HG03097 (cell line): ENCODE measurements at regions not wholly inside any gene's neighbourhood (a gene's known extent, or its start where the extent isn't known, plus 50 kb on each side); places are given as distances from the start of the nearest gene placed in this dataset.

Experiments used
- ATAC-seq: cut with Tn5 transposase; IDR thresholded peaks from one replicate; pipeline ENCODE4 v1.9.1; 2021; ENCODE audit not compliant: unreplicated experiment, low FRiP score

DNA sequence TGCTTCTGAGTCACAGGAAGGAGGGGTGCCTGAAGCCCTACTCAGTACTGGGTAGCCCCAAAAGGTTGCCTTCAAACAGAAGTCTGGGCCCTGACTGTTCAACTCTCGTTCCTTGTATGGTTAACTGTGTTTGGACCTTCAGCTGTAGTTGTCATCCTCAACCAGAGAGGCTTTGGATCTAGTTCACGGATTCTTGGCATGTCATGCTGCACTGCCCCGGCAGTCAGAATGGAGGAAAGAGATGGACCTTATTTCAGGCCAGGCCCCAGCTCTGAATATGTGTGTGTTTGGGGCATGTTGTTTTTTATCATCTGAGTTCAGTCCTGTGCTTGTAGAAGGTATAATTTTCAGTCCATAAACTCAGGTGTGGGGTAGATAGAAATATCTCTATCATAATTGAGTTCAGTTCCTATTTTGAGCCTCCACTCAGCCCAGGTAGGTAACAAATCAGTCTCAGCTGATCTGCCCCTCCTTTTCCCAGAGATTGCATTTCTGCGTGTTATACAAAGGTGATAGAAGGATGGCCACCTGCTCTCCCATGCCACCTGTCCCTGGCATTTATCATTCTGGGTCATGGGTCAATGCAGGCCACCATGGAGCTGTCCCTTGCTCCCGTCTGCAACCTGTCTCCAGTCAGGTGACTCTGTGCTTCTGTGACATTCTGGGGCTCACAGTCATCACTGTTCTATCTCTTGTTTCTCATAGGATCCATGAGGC lies 127.5 kb upstream of the CPEB4 start:
- no peak for ATAC-seq

DNA sequence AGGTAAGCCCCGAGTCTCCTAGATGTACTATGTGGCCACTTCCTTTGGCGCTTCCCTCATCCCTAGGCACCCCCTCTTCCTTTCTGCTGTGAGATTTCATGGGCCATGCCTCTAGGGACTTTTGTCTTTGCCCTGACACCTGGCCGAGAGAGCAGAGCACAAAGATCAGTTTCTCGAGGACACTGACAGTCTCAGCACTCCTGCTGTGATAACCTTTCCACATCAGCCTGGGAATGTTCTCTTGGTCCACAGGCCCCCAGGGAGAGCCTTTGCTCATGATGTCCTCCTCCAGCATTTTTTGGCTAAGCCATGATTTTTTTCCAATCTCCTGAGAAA lies 127.0 kb upstream of the CPEB4 start:
- ATAC-seq = no peak

DNA sequence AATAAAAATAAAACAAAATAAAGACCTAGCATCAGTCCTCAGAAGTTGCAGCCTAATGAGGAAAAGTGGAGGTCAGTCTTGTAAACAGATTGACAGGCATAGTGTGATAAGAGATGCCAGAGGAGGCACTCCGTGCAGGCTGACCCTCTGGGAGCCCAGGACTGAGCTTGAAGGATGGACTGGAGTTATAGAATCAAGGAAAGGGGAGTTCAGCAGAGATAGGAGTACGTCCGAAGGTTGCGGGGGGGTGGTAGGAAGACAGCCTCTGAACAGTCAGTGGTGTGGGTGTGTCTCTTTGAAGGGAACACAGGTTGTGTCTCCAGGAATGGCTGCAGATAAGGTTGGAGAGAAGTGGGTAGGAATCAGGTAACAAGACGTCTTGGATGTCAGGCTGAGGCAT lies 126.1 kb upstream of the CPEB4 start:
- ATAC-seq = no peak

DNA sequence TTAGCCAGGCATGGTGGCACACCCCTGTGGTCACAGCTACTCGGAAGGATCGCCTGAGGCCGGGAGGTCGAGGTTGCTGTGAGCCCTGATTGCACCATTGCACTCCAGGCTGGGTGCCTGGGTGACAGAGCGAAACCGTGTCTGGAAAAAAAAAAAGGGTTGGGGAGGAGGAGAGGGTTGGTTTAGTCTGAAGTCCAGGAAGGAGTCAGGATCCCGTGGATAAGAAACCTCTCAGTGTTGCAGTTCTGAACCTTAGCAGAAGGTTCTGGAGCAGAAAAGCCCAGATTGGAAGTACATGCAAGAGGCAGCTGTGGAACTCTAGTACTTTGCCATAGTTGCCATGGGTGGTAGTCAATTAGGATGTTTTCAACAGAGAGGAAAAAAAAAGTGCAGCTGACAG lies 125.2 kb upstream of the CPEB4 start:
- no peak for ATAC-seq

DNA sequence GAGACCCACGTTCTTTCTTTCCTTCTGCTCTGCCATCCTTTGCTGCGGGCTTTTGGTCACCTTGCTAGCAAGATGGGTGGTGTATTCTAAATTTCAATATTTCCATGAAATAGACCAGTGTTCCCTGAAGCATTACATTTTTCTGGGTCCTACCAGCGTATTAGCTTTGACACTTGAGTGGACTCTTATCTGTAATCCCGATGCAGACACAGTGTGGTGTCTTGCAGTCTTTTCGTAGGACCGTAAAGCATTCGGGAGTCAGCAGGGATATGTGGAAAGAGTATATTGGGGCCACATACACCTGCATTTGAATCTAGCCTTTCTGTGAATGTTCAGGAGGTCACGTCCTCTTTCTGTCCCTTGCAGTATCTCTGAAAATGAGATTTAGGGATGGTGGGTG lies 124.7 kb upstream of the CPEB4 start:
- ATAC-seq = no peak

DNA sequence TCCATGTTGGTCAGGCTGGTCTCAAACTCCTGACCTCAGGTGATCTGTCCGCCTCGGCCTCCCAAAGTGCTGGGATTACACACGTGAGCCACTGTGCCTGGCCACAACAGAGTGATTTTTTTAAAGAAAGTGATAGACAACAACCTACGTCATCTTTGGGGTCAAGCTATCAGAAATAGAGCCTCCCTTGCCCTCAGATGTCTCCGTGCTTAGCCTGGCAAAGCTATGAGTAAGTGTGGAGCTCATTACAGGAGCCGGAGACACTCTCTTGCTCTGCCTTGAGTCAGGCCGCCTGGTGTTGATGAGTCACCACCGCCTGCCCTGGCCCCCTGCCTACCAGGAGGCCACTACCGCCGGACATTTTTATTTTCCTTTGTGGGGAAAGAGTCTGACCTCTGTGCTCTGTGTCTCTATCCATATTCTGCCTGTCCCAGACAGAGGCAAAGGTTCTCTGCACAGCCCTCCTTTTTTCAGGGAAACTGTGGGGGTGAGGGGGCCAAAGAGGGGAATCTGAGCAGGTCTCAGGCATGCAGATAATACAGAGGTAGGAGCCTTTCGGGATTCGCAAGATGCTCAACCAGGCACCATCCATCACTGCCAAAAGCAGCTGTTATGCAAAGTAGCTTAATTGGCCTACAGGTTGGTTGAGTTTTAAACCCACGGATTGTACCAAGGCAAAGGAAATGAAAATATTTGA lies 123.7 kb upstream of the CPEB4 start:
- ATAC-seq = no peak

DNA sequence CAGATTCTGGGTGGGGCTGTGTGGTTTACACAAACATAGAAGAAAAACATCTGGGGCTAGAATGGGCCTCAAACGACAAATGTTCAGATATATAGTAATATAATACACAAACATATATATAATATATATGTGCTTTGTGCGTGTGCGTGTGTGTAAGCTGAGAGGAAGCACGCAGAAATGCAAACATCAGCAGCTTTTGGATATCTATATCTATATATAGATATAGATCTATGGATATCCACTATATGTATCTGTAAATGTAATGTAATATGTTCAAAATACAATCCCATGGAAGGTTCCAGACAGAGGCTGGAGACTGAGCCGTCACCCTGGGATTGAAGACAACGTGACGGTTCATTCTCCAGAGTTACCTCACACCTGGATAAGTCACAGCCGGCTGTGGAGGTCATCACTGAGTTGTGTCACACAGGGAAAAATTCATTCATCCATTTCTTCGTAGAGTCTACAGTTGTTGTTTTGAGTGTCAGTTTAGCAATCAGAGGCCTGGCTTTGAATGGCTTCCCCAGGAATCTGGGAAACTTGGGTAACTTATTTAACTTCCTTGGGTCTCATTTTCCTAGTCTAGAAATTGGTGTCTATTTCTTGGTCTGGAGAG lies 123.0 kb upstream of the CPEB4 start:
- ATAC-seq = no peak

DNA sequence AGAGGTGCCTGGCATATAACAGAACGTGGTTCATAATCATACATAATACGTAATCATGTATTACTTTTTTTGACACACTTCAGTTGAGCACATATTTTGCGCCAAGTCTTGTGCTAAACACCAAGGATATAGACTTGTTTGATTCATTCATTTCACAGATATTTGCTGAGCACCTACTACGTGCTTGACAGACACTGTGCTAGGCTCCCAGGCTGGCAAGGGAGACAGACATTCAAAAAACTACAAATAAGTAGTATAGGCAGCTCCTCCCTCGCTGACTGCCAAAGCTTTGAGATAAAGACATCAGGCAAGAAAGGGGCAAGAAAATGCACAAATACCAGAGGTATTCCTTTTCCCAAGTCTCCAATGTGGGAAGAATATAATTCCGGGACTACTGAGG lies 122.5 kb upstream of the CPEB4 start:
- ATAC-seq = no peak

DNA sequence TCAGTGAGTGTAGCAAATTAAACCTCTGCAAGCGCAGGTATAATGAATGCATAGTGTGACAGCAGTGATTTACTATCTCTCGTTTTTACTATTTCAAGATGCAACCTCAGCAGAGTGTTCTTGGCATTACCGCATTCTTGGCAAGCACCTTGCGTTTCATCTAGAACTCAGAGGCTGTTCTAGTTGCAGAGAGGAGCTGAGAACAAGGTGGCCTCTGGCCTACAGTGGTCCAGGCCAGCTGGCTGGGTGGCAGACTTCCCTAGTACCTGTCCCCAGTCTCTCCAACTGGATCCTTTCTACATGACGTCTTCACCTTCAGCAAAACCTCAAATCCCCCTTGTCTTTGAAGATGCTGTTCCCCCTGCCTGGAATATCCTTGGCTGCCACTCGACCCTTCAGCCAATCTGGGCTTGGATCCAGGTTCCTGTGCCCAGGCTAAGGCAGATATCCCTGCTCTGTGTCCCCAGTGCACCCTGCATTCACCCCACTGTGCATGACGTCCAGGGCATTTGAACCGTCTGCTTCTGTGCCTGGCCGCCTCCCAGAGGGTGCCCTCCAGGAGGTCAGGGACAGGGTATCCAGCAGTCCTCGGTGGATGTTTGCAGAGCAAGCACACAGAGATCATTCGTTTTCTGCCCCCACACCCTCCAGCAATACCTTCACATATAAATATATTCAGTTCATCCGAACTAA lies 120.4 kb upstream of the CPEB4 start:
- no peak for ATAC-seq

DNA sequence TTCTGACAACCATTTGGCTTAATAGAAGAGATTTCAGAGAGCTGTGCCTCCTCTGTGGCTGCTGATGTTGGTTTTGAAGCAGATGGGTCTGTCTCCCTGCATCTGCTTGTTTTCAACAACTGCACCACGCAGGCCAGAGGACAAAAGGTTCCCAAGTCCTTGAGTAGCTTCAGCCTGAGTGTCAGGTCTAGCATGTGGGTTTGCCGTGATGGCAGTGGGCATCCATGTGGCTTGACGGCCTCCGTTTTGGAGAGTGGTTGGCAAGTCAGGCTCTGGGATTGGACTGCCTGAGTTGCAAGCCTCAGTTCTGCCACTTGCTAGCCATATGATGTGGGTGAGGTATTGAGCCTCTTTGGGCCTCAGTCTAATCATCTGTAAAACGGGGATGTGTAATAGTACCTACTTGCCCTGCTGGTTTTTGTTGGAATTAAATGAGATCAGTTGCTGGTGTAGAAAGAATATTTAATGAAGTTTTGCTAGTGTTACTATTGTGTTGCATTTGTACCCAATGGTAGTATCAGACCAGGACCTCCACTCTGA lies 119.8 kb upstream of the CPEB4 start:
- no peak for ATAC-seq

DNA sequence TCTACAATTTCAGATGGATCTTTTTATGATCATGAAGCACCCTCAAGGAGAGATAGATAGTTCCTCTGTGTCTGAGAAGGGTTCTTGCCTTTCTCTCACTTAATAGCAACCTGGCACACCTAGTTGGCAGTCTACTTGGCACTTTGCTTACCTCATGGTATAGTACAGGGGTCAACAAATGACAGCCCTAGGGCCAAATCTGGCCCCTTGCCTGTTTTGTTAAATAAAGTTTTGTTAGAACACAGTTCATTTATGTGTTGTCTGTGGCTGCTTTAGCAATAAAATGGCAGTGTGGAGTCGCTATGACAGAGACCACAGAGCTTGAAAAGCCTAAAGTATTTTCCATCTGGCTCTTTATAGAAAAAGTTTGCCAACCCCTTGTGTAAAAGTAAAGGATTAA lies 119.3 kb upstream of the CPEB4 start:
- no peak for ATAC-seq

DNA sequence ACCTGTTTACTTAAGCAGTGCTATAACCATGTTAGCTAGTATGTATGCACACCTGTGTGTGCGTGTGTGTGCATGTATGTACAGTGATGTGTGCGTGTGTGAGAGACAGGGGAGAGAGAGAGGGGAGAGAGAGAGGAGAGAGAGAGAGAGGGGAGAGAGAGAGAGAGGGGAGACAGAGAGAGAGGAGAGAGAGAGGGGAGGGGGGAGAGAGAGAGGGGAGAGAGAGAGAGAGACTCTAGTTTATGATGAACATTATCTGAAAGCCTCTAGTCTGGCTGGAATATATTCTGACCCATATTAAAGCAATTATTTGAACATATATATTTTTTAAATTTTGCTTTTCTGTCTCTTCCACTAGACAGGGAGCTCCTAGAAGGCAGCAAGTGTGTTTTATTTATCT lies 117.5 kb upstream of the CPEB4 start:
- ATAC-seq = no peak

DNA sequence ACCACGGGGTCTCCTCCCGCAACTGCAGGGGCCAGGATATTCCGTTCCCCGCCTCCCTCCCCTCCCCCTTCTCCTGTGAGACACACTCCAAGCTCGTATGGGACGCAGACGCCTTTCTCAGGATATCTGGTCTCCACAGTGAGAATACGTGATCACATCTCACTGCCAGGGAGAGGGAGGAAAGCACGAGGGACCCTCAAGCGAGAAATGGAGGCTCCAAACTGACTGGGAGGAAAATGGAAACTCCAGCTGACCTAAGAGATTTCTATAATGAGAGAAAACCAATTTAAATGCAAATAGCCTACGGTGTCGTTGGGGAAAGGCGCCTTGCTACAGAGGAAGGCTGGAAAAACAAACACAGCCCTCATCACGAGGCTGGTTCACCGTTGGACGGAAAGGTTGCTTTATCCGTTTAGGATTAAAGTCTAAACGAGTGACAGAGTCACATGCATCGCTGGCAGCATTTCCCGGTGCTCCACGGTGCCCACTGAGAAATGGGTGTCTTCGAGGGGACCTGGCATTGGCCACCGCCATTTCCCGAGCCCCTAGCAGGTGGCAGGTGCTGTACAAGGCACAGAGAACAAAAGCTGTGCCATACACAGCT lies 116.9 kb upstream of the CPEB4 start:
- ATAC-seq = no peak

DNA sequence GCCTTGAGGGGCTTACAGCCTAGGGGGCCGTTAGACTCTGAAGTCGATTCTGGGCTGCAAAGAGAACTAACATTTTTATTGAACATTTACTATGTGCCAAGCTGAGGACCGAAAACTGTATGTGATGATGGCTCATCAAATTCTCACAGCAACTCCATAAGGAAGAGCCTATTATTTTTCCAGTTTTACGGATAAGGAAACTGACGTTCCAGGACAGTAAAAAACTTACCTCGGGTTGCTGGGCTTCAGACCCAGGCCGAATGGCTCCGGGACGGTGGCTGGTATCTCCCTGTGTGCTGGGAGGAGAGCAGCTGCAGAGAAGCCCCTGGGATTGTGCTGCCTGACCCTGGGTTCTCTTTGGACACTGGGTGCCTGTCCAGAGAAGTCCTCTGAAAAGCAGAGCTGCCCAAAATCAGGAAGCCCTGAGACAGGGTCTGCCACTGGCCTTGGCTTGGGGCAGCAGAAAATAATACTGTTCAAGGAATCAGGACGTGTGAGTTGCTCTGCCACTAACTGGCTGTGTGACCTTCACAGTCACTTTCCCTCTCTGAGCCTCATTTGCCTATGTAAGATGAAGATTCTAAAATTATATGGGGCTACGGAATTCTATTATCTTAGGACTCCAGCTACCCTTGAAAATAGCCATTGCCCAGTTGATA lies 116.3 kb upstream of the CPEB4 start:
- ATAC-seq = no peak

DNA sequence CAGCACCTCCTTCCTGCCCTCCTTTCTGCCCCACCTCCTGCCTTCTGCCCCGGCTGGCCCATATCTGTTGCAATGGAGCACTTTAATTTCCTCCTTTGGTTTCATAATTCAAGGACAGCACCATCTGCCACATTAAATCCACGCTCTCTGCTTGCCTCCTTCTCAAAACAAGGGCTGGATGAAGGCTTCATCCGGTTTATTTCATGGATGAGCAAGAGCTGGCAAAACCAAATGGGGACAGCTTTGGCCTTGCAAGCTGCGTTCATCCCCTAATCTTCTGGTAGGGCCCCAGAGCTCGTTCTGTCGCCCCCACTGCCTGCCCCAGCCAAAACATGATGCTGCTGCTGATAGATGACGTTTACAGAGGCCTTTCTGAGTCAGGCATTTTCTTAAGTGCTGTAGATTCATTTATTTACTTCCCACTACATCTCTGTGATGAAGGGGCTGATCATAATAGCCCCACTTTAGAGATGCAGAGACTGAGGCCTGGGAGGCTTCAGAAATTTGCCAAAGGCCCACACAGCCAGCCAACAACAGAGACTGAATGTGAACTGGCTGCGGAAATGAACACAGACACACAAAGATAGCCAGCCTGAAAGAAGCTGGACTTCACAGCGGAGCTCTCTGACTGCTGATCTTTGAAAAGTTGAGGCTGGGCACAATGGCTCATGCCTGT lies 115.6 kb upstream of the CPEB4 start:
- ATAC-seq = no peak

DNA sequence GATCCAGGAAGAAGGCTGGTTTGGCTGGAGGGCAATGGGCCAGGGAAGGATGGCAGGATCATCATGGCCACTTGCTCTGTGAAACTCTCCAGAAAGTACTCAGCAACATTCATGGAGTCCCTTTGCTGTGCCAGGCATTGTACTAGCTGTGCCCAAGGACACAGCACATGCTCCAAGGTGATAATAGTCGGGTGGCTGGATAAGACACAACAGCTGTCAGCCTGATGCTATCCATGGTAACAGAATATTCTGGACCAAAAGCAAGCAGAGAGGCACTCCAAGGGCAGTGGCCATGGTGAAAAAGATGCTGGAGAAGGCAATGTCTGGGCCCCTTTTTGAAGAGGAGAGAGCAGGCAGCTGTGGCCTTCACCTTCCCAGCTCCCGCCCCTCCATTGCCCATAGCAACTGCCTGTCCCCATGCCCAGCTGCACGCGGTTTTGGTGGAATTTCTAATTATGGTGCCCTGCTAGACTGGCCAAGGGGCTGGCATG lies 113.8 kb upstream of the CPEB4 start:
- no peak for ATAC-seq

DNA sequence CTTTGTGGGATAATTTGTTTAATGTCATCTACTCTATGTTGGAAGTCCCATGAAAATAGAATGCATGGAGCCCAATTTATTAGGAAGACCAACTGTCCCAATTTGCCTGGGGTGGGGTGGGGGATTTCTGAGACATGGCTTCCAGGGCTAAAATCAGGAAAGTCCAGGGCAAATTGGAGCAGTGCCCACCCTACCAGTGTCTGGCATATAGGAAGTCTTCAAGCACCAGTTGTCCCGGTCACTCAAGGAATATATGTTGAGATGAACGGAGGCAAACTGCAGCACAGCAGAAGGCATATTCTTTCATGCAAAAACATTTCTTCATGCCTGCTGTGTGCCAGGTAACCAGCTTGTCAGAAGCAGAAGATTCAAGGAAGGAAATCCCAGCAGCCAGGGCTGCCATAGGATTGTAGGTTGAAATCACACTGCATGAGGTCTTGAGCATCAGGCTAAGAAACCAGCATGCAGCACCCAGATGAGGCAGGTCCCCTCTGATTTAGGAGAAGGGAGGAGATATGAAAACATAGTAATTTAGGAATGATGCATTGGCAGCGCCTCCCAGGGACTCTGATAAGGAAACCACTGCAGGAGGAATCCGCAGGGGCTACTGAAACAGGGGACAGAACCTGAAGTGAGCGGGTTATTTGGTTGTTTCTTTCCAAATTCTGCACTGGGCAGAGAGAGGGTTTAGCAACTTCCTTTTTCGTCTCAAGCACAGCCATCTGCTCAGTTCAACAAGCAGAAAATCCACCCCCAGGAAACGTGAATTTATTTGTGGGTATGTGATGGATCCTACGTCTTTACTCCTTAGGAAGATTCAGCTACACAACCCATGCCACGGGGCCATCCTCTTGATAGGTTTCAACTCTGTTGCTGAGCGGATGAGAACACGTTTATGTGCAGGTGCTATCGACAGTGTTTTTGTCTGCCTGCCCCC lies 112.6 kb upstream of the CPEB4 start:
- no peak for ATAC-seq

DNA sequence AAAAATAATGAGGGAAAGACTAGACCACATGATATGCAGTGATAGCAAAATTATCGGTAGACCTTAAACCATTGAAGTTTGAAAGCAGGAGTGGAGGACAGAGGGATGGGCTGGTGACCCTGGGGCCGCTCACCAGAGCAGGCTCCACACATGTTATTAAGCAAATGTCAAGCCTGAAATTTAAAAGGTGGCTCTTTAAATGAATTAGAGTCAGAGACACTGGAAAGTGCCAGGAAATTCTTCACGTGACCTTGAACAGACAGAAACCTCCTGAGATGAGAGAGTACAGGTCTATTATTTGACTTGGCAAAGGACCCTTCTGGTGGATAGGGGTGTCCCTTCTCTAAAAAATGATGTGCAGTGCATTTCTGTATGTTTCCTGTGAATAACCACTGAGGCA lies 111.0 kb upstream of the CPEB4 start:
- ATAC-seq = no peak

DNA sequence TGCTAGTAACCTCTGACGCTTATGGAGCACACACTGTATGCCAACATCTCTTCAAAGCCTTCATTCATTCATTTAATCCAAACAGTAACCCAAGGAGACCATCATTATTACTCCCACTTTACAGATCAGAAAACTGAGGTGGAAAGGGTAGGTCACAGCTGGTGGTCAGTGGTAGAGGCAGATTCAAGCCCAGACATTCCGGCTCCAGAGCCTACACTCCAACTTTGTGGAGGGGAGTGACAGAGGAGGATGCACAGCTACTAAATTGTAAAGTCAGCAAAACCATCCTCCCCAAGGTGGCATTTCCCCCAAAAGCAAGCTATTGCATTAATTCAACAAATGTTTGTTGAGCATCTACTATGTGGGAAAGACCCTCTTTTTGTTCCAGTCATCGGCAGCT lies 110.5 kb upstream of the CPEB4 start:
- ATAC-seq = no peak
